HG03571 (cell line): ENCODE measurements at regions not wholly inside any gene's neighbourhood (a gene's known extent, or its start where the extent isn't known, plus 50 kb on each side); places are given as distances from the start of the nearest gene placed in this dataset.
"Not testable (repeated sequence)": the region's sequence is repeated elsewhere in the genome, so short reads cannot be mapped to it uniquely, and the experiment has no call there.

ENCODE experiments used
- ATAC-seq: cut with Tn5 transposase; IDR thresholded peaks from one replicate; pipeline ENCODE4 v1.9.1; 2021; ENCODE audit not compliant: unreplicated experiment

- ATAC-seq, result not testable (repeated sequence)
Measured at GRCh38 chr4:68720723-68721122, 50.3 kb upstream of the UGT2B15 start.

DNA sequence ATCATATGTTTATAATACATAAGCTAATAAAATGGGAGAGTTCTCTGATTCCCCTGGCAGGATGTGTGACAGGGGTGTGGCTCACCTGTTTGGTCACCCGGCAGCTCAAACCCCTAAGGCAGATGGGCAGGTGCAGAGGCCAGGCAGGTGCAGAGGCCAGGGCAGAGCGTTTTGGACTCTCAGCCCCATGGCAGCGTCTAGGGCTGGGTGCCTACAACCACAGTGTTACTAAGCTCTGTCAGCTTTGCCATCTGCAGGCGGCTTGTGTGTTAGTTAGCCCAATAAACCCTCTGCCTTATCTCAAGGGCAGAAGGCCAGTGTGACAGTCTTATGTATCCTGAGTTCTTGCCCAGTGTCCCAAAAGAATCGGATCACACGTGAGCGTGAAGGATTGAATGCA, 54.0 kb upstream of the UGT2B15 start:
- ATAC-seq, result no peak

DNA sequence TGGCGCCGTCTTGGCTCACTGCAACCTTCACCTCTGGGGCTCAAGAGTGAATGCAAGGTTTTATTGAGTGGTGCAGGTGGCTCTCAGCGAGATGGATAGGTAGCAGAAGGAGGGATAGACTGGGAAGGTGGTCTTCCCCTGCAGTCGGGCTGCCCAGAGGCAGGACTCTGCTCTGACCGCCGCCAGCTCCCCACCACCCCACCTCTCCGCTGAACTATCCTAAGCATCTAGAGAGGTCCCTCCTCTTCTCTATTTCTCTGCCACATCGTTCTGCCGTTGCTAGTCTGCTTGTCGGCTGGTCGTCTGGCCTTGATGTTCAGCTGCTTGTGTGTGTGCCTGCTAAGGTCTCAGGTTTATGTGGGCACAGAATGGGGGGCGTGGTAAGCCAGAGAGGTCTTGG, 54.5 kb upstream of the UGT2B15 start:
- ATAC-seq, result no peak

DNA sequence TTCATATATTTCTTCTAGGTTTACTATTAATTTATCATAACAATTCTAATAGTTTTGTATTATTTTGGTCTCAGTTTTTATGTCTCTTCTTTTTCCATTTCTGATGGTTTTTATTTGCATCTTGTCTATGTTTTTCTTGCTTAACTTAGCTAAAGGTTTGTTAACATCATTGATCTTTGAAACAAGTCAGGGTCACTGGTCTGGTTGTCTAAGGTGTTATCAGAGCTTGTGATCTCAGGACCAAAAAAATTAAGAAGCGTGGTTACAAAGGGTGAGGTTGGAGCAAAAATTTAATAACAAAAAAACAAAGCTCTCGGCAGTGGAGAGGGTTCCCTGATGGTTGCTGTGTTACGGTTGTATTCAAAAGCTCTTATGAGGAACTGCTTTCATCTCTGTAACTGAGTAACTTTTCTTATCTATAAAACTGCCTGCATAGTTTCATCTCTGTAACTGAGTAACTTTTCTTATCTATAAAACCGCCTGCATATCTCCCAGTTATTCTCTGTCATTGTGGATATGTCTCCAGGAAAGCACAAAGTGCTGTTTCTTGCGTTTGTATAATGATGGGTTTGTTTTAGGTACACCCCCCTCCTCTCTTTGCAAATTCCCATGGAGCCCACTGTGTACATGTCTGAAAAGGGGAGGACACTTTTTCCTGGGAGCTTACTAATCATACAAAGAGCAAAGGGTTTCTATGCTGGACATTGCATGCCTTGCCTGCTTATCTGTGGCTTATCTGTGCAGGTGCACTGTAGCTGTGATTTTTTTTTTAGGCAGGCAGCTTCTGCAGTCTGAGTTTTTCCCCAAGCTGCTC, 62.4 kb upstream of the UGT2B15 start:
- ATAC-seq, result peak; percentile 94

- peak; percentile 51 for ATAC-seq
Measured at GRCh38 chr4:68734095-68734494, 63.6 kb upstream of the UGT2B15 start.

GRCh38 chr4:68735106-68735505, 64.7 kb upstream of the UGT2B15 start:
- ATAC-seq, result no peak

DNA sequence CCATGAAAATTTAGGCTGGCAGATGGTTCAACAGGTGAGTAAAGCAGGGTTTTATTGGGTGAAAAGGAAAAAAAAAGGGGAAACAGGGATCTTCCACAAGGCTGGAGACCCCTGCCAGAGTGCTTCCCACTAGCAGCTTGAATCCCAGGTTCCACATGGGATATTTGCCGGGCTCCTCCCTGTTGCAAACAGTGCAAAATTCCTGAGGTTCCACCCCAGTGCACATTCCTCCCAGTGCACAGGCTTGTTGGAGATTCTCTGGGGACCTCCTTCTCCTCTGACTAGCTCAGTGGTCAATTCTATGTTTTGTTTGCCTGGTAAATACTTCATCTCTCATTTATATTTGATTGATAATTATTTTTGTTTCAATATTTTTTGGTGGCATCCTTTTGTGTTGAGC, 66.4 kb upstream of the UGT2B15 start:
- ATAC-seq, result no peak

DNA sequence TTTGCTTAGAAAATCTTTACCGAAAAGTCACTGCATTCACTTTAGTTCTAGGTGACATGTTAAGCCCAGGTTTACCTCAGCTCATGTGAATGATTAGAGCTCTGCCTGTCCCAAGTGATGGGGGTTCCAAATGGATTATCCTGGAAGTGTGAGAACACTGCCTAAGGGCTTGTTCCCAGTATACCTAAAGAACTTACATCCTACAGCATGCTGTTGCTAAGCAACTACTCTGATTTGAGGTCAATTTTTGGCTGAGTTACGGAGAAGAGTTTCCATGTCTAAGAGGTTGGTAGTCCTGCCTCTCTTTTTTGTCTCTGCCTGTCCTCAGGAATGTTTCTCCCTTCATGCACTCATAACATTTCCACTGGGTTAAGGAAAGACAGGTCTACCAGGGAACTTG, 67.6 kb upstream of the UGT2B15 start:
- no peak for ATAC-seq

DNA sequence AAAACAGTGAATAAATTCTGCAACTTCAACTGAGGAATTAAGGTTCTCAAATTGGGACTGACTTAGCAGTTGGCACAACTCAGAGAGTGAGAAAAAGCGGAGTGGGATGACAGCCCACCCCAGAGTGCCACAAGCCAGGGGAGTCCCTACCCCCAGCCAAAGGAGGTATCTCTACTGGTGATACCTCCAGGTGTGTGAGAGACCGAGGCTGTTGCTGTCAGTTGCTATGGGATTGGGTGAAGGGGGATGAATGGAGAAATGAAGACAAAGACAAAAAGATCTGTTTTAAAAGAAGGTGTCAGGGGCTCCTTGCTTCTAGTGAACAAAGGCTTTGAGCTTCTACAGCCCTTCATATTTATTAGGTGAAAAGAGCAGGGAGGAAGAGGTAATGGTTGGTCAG, 71.4 kb upstream of the UGT2B10 start:
- no peak for ATAC-seq

DNA sequence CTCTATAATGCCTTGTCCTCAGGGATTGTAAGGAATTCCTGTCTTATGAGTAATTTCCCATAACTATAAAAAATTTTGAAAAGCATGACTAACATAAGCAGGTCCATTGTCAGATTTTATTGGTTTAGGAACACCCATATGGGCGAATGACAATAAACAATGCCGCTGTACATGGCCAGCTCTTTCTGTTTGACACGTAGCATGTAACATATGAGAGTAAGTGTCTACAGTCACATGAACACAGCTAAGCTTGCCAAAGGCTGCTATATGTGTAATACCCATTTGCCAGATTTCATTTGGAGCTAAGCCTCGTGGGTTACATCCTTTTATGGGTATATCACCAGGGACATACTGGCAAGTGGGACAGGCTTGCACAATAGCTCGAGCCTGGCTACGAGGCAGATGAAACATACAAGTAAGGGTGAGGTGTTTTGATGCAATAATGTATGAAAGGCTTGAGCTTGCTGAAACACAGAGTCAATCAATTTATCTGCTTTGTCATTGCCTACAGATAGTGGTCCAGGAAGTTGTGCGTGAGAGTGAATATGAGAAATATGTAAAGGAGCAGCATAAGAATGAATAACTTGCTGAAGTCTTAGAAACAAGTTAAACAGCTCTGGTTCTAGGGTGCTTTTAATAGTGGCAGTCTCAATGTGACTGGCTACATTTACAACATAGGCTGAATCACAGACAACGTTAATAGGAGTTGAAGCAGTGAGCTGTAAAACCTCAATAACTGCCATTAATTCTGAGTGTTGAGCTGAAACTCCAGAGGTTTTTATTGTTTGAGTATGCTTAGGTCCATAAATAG, 67.4 kb upstream of the UGT2B10 start:
- peak; percentile 84 for ATAC-seq

DNA sequence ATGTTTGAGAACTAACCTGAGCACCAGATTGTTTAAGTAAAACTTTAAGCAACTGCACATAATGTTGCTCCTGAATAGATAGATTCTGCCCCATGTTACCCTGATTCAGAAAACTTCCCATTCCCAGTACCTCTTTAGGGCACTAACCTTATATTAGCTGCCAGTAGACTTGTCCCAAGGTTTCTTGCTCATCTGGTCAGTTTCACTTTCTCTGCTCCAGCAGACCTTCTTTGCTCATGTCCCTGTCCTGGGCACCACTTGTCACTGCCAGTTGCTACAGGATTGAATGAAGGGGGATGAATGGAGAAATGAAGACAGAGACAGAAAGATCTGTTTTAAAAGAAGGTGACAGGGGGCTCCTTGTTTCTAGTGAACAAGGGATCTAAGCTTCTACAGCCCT, 65.2 kb upstream of the UGT2B10 start:
- no peak for ATAC-seq

DNA sequence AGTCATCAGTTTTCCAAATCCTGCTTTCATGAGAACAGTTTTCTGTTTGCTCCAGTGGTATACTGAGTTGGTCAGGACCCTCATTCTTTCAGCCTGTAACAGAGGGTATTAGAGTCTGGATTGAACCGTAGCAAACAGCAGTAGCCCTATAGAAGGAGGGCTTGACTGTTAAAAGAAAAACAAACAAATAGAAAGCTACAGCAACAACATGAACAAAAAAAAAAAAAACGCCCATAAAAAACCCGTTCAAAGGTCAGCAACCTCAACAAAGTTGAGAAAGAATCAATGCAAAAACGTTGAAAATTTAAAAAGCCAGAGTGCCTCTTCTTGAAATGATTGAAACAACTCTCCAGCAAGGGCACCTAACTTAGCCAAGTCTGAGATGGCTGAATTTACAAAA, 64.7 kb upstream of the UGT2B10 start:
- ATAC-seq, result no peak

DNA sequence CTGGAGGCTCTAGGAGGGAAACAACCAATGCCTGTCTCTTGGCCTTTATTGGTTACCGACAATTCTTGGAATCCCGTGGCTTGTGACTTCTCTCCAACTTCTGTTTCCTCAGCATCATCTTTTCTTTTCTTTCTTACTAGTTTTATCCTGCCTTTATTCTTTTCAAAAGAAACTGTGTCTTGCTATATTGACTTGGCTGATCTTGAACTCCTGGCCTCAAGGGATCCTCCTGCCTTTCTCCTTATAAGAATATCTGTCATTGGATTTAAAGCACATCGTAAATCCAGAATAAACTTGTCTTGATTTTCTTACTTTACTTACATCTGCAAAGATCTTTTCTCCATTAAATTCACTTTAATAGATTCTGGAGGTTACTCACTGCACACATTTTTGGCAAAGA, 49.9 kb upstream of the UGT2B10 start:
- ATAC-seq, result no peak
